ENCODE measurements at regions not wholly inside any gene's neighbourhood (a gene's known extent, or its start where the extent isn't known, plus 50 kb on each side); places are given as distances from the start of the nearest gene placed in this dataset.

GRCh38 chr9:80560976-80561375 is 989.2 kb downstream of the TLE4 start:
- Mint-ChIP-seq H3K9me3 (ENCODE audit: unreplicated experiment) (no peaks in the 10 kb centered on the region), H3K27me3 (ENCODE audit: unreplicated experiment) (no peaks in the 10 kb centered on the region), H3K4me1 (ENCODE audit: low read depth, unreplicated experiment) (no peaks in the 10 kb centered on the region), H3K36me3 (ENCODE audit: unreplicated experiment) (peaks cover 5% of the 10 kb centered on the region), H3K4me3 (ENCODE audit: unreplicated experiment) (no peak overlapping the region), H3K27ac (ENCODE audit: unreplicated experiment) (no peak overlapping the region)
- TF ChIP-seq CTCF (IDR thresholded peaks at IDR 0.05; ENCODE audit: partially characterized antibody, unreplicated experiment): no peak
- no peak for DNase-seq

- Mint-ChIP-seq H3K9me3 (ENCODE audit: unreplicated experiment) (no peaks in the 10 kb centered on the region), H3K4me3 (ENCODE audit: unreplicated experiment) (no peak overlapping the region), H3K27me3 (ENCODE audit: unreplicated experiment) (peaks cover 2% of the 10 kb centered on the region), H3K36me3 (ENCODE audit: unreplicated experiment) (no peaks in the 10 kb centered on the region), H3K27ac (ENCODE audit: unreplicated experiment) (no peak overlapping the region), H3K4me1 (ENCODE audit: low read depth, unreplicated experiment) (peaks cover 9% of the 10 kb centered on the region)
- TF ChIP-seq CTCF (IDR thresholded peaks at IDR 0.05; ENCODE audit: partially characterized antibody, unreplicated experiment): no peak
- DNase-seq: no peak
Measured at GRCh38 chr9:80557256-80557655, 985.5 kb downstream of the TLE4 start.

- Mint-ChIP-seq H3K4me1 (ENCODE audit: low read depth, unreplicated experiment) (peaks cover 9% of the 10 kb centered on the region), H3K4me3 (ENCODE audit: unreplicated experiment) (no peak overlapping the region), H3K36me3 (ENCODE audit: unreplicated experiment) (no peaks in the 10 kb centered on the region), H3K27ac (ENCODE audit: unreplicated experiment) (no peak overlapping the region), H3K27me3 (ENCODE audit: unreplicated experiment) (peaks cover 2% of the 10 kb centered on the region), H3K9me3 (ENCODE audit: unreplicated experiment) (no peaks in the 10 kb centered on the region)
- DNase-seq: no peak
- no peak for TF ChIP-seq CTCF (IDR thresholded peaks at IDR 0.05; ENCODE audit: partially characterized antibody, unreplicated experiment)
Measured at GRCh38 chr9:80556631-80557030, 984.9 kb downstream of the TLE4 start.

- no peak for TF ChIP-seq CTCF (IDR thresholded peaks at IDR 0.05; ENCODE audit: partially characterized antibody, unreplicated experiment)
- Mint-ChIP-seq H3K9me3 (ENCODE audit: unreplicated experiment) (no peaks in the 10 kb centered on the region), H3K4me3 (ENCODE audit: unreplicated experiment) (no peak overlapping the region), H3K27me3 (ENCODE audit: unreplicated experiment) (peaks cover 2% of the 10 kb centered on the region), H3K27ac (ENCODE audit: unreplicated experiment) (no peak overlapping the region), H3K36me3 (ENCODE audit: unreplicated experiment) (no peaks in the 10 kb centered on the region), H3K4me1 (ENCODE audit: low read depth, unreplicated experiment) (peaks cover 9% of the 10 kb centered on the region)
- no peak for DNase-seq
Measured at GRCh38 chr9:80555782-80556325, 984.1 kb downstream of the TLE4 start.

GRCh38 chr9:80554856-80555255 is 983.1 kb downstream of the TLE4 start:
- Mint-ChIP-seq H3K27ac (ENCODE audit: unreplicated experiment) (no peak overlapping the region), H3K27me3 (ENCODE audit: unreplicated experiment) (peaks cover 2% of the 10 kb centered on the region), H3K36me3 (ENCODE audit: unreplicated experiment) (no peaks in the 10 kb centered on the region), H3K4me1 (ENCODE audit: low read depth, unreplicated experiment) (peaks cover 9% of the 10 kb centered on the region), H3K4me3 (ENCODE audit: unreplicated experiment) (no peak overlapping the region), H3K9me3 (ENCODE audit: unreplicated experiment) (no peaks in the 10 kb centered on the region)
- no peak for TF ChIP-seq CTCF (IDR thresholded peaks at IDR 0.05; ENCODE audit: partially characterized antibody, unreplicated experiment)
- DNase-seq: no peak
